ENCODE measurements at regions not wholly inside any gene's neighbourhood (a gene's known extent, or its start where the extent isn't known, plus 50 kb on each side); places are given as distances from the start of the nearest gene placed in this dataset.

DNA sequence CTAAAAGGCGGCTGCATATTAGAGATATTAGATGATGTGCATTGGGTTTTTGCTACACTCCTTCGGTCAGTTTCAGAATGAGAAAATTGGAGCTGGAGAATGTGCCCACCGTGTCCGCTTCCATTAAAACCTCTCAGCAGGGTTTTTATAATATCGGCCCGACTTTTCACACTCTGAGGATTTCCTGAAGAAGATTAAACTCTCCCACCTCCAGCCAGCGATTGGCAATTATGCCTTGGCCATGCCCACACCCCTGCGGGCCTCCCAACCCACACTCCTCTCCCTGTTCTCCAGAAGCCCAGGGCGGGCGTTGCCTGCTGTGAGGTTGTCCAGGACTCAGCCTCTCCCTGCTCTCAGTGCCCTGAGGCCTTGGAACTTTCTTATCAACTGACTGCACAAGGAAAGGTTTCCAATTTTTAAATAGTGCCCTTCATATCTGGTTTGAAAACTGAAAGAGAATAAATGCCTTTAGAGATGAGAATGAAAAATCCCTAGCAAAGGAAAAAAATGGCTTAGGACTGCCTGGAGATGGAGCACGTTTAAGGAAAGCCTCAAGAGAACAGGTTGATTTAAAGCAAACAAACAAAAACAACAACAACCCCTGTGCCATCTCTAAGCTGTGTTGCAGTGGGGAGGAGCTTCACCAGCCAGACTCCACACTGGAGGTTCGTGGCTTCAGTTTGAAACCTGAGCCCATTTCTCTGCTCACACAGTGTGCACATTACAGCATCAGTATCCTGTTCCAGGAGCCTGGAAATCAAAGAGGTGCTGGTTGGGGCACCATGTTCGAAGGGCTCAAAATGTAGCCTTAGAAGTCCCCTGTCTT is 292.9 kb downstream of the NSG2 start:
- DNase-seq = no peak

DNA sequence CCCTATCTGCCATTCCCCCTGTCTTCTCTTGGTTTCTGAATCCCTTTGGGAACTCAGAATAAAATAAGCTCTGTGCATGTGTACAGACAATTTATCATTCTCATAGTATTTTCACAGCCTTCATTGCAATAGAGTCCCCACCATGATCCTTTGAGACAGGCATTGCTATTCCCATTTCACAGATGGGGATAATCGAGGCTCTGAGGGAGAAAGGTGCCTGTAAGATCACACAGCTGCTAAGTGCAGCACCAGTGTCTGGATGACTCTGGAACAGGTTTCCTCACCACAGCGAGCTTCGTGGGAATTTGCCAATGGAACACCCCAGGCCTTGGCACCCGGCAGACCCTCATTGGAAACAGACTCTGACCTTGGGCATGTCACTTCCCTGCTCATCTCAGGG is 293.6 kb downstream of the NSG2 start:
- no peak for DNase-seq

DNA sequence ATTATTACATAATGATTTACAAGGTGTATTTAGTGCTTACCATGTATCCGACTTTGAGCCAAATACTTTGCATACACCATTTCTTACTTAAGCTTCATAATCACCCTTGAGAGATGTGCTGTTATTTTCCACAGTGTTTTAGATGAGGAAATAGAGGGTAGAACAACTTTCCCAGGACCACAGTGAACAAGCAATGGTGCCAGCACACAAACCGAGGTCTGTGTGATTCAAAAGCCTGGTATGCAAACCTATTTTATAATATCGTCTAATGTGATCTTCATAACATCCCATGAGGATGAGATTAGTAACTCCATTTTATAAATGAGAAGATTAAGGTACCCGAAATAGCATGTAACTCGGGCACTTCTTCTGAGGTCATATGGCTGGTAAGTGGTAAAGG is 294.7 kb downstream of the NSG2 start:
- no peak for DNase-seq

DNA sequence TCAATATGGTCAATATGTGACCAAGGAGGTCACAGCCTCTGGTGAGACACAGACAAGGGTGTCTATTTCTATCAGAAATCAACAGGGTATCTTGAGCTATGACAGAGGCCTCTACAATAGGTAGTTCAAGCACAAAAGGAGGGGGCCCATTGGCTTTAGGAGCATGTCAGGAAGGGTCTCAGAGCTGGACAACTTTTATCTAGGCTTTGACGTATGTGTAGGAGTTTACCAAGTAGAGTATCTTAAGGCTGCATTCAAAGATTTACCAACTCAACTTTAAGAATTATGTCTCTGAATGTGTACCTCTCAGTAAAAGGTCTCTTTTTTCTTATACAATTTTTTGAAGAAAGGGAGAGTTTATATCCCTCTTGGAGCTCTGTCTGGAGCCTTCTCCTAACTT is 297.2 kb downstream of the NSG2 start:
- DNase-seq = no peak

DNA sequence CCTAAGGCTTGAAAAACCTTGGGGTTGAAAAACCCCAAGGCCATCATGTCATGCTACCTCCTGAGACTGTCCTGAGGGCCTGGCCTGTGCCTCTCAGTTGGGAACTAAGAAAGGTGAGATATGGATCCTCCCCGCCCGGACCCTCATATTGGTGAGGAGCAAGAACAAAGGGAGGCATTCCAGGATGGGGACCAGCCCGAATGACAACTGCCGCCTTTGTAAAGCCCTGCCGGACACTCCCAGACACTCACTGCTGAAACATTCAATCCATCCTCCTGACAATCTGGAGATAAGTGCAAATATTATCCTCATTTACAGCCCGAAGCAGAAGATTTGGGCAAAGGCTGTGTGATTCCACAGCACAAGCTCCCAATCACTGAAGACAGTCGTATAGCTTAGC is 298.3 kb downstream of the NSG2 start:
- DNase-seq = no peak

DNA sequence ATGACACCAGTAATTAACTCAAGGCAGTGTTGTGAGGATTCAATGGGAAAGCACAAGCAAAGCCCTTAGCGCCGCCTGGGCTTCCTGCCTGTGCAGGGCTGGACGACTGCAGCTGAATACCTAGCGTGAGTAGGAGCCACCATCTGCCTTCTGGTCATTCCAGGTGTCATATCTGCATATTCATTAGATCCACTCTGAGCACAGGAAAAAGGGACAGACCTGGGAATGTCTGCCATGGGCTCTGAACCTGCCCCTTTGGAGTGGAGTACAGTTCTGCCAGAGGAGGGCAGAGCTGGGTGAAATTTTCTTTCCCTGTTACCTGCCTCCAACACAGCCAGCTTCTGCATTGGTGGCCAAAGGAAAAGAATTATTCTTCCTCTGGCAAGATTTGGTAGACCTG is 298.8 kb downstream of the NSG2 start:
- DNase-seq = no peak

DNA sequence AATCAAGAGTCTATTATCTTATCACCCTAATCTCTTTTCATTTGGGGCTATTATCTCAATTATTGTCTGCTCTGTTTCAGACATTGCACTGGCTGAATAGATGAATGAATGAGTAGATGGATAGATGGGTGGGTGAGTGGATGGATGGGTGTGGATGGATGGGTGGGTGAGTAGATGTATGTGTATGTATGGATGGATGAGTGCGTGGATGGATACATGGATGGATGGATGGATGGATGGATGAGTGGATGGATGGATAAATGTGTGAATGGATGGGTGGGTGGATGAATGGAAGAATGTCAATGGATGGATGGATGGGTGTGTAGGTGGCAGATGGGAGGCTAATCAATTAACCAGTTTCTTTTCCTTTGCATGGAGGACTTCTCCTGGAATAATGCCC is 301.7 kb downstream of the NSG2 start:
- DNase-seq = no peak

DNA sequence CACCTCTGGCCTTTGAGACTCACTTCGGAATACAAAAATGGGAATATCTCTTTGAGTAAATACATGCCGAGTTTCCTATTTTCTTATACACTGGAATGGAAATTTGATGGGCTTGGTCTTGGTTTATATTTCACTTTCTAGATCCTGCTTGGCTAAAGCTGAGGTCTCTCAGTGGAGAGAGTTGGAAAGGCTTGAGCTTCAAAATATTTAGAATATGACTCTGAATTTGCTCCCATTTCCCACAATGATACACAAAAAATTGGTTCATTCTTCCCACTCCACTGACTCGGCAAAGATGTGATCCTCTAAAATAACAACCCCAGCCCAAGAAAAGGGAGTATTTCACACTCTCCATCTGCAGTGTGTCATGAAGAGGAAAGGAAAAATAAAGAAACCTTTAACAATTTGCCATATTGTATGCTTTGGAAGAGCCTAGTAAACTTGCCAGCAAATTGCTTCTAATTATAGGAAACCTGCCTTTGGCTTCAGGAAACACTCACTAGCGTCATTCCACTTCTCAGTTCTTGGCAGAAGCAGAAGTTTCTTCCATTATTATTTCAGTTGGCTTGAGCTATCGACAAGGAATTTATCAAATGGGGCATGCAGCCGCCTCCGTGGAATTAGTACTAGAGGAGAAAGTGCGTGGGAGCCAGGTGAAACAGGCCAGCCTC is 302.9 kb downstream of the NSG2 start:
- DNase-seq = no peak

DNA sequence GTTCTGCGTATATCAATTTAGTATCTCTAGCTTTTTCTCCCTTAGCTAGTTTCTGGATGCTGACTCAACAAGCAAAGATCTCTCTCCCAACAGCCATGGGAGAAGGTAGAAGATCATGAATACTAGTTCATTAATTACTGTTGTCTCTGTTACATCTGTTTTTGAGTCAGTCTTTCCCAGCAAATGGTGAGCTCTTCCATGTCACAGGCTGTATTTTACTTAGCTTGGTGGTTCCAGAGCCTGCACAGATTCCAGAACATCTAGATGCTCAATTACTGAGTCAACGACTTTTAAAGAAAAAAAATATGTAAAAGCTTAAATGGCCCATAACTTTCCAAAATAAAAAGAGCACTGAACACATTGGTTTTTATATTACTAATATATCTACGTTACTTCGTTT is 307.2 kb downstream of the NSG2 start:
- no peak for DNase-seq

DNA sequence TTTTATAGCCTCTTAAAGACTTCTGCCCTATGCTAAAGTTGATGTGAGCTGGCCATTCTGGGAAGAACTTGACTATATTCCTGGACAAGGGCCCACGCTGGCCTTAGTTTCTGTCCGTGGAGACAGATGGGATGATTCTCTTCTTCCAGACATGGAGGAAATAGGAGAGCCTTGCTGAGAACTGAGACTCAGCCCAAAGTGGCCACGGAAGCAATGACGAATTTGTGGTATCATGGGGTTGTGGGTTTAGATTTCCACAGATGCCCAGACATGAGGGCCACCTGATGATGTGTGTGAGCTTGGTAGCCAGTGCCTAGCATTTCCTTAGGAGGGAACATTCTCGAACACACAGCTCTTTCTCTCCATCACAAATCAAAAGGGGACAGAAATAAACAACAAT is 309.1 kb downstream of the NSG2 start:
- no peak for DNase-seq

DNA sequence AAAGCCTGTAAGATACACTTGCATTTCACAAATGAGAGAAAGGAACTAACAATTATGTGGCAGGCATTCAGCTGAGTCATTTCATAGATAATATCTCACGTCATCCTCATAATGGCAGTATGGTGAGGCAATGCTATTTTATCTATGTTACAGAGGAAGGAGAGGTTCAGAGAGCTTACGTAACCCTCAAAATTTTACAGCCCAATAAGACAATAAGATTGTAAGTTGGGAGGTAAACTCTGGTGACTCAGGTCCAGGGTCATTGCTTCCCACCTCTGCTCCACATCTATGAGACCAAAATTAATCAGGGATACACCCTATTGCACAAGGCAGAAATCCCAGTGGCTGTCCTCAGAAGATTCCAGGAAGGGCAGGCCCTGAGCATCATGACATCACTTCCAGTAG is 309.7 kb downstream of the NSG2 start:
- DNase-seq = no peak

DNA sequence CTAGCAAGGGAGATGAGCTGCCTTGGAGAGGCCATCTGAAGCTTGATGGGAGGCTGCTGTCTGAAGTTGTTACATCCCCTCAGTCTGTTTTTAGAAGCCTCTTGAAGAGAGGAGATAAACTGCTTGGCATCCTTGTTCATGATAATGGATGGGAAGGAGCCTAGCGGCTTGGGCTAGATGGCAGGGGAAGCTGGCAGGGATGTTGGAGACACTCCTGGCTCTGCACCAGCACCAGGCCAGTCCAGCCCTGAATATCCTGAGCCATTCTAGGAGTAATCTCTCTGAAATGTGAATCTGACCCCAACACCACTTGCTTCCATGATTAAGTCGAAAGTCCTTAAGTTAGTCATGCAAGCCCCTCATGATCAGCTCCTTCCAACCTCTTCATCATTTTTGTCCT is 310.5 kb downstream of the NSG2 start:
- no peak for DNase-seq

DNA sequence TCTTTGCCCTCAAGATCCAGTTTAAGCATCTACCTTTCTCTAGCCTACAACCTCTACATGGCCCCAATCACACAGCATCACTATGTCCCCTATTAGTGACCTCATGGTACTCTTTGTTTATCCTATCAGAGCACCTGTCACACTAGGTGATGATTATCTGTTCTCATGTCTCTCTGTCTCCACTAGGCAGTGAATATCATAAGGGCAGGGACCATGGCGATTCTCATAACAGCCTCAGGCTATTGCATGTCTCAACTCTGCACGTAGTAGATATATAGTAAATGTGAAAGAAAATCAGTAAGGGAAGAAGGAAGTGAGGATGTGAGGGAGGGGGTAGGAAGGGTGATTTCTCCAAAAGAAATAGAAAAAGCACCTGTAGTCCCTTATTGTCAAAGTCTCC is 311.0 kb downstream of the NSG2 start:
- DNase-seq = no peak

DNA sequence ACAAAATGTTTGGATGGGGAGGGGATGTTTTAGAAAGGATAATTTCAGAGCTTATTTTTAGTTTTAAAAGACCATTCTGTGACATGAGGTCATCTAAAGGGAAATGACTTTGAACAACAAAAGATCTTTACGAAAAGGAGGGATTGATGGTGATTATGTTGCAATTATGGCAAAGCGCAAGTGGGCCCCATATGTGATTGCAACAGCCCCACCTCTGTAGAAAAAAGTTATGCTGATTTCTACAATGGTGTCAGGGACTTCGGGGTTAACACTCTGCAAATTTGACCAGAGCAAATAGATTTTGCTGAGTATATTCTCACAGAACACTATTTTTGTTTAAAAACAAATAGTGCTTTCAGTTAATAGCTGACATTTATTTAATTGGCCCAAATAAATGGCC is 312.8 kb downstream of the NSG2 start:
- no peak for DNase-seq

DNA sequence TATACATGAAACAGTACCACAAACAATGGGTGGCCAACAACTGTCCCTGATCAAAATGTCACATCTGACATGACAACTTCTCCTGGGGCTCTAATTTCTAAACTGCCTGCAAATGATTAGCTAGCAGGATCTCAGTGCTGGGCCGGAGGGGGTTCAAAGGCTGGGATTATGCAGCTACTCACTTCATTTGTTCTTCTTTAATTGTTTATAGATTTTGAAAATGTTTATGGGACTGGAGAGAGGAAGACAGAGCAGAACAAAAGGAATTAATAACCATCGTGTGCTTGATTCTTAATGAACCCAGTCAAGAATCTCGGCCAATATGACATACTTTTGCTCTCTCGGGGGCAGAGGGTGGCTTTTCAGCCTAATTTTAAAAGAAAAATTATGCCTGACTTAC is 313.6 kb downstream of the NSG2 start:
- DNase-seq = no peak

DNA sequence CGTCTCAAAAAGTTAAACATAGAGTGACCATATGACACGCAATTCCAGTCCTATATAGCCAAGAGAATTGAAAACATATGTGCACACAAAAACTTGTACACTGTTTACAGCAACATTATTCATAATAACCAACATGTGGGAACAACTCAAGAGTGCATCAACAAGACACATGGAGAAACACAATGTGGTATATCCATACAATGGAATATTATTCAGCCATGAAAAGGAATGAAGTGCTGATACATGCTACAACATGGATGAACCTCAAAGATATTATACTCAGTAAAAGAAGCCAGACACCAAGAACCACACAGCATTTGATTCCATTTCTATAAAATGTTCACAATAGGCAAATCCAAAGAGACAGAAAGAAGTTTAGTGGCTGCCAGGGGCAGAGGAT is 317.0 kb downstream of the NSG2 start:
- no peak for DNase-seq

DNA sequence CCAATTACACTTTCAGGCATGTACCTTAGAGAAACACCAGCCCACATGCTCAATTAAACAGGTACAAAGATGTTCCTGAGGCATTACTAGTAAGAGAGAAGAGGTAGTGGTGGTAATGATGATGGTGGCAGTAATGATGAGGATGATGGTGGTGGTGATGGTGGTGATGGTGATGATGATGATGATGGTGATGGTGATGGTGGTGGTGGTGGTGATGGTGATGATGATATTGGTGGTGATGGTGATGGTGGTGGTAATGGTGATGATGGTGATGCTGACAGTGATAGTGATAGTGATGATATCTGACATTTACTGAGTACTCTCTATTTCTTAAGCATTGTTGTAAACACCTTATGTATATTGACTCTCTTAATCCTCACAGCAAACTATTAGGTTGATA is 318.4 kb downstream of the NSG2 start:
- no peak for DNase-seq

DNA sequence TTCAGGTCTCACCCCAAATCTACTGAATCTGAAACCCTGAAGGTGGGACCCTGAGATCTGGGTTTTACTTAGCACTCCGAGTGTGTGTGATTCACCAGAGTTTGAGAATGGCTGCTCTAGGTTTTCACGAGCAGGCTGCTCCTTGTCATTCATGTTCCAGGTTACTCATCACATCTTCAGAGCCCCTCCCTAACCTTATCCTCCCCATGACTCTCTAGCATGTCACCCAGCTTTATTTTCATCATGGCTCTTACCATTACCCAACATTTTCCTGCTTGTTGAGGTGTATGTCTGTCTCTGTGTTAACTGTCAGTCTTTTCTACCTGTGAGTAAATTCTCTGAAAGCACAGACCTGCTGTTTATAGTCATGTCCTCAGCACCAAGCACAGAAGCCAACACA is 319.2 kb downstream of the NSG2 start:
- no peak for DNase-seq

DNA sequence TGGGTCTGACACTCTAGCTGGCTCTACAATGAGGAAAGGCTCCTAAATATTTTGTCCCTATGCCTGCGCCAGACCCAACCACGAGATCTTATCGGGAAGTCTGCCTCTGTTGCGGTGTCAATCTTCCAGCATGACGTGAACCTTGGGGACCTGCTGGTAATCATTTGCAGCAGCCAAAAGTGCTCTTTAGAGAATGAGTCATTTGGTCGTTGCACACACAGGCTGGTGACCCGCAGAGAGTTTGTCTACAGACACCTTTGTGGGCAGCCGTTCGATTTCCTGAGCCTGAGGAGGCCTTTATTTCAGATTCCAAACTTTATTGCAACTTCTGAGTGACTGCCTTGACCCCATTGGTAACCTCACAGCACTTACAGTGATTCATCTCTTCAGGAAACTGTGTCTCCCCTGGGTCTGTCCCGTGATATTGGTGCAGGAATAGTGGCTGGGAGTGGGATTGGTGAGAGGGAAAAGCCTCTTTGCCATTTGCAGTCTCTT is 326.1 kb downstream of the NSG2 start:
- DNase-seq = no peak

DNA sequence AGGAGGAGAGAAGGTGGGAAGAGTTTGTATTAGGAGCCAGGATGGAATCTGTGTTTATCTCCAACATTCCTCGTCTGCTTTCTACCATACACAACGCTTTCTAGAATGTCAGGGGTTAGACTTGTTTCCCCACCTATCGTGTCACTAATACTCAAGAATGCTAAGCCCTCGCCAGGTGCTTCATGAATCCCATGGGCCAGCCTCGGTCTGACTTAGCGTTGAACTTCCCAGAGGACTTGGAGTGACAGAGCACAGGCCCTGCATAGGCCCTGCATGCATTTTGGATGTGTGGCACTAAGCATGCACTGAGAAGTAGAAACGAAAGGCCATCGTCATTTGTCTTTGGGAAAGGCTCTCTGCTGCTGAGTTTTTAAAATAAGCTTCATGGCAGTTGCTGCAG is 328.7 kb downstream of the NSG2 start:
- no peak for DNase-seq

DNA sequence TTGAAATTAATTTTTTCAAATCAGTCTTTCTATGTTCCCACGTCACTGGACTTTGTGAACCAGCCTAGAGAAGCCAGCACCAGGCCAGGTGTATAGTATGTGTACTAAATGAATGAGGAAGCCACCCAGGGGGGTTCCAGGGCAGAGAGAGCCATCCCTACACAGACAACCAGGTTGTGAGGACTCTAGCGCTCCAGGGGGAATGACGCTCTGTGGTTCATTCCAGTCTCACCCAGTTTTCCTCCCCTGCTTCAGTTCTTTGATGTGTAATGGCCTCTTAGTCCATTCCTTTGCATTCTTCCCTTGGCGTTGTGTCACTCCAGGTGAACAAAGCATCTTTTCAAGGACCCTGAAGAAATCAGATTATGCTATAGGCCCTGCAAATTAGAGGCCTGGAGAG is 330.6 kb downstream of the NSG2 start:
- DNase-seq = no peak

DNA sequence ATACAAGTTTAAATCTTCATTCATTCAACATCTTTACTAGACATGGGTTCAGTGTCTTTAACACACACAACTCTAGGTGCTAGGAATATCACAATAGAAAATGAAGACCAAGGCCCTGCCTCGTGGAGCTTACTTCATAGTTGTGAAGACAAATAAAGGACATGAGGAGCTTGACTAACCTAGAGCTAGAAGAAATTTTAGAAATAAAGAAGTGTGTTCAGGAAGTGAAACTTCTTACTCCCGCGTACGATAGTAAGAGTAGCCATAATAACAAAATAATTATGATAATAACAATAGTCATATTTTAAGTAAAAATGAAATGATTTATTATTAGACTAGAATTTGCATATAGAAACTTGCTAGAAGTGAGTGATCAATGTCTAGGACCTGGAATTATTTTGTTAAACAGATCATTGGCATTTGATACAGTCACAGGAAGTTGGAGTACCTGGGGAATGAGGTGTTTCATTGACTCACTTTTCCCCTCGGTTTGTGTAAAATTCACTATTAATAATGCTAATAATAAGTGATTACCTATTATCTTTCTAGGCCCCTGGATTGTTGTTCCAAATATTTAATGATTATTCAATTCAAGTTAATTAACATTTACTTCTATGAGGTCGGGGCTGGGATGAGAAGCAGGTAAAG is 331.3 kb downstream of the NSG2 start:
- no peak for DNase-seq

DNA sequence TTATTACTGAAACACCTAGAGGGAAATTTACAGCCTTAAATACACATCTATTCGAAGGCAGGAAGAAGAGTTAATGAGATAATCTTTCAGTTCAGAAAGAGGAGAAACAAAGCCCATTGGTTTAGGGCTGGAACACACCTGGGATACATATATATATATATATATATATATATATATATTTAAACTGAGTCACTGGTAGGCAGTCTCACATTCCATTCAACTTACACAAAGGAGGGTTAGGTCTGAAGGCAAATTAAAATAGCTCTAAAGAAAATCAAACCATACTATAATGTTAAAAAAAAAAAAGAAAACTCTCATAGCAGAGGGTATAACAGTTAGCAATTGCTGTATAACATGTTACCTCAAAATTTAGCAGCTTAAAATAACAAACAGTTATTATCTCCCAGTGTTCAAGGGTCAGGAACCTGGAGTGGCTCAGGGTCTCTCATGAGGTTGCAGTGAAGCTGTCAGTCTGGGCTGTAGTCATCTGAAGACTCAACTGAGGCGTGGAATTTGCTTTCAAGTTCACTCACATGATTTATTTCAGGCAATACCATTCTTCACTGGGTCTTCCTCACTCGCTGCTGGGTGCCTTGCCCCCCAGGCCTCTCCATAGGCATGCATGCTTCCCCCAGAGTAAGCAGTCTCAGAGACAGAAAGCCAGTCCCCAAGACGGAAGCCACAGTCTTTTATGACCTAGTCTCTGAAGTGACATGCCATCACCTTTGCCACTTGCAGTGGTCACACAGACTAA is 332.8 kb downstream of the NSG2 start:
- DNase-seq = no peak
